ENCODE measurements at regions not wholly inside any gene's neighbourhood (a gene's known extent, or its start where the extent isn't known, plus 50 kb on each side); places are given as distances from the start of the nearest gene placed in this dataset.

GRCh38 chr17:68812876-68813584 lies 142.2 kb downstream of the ABCA8 start:
- TF ChIP-seq, protein P1, sequence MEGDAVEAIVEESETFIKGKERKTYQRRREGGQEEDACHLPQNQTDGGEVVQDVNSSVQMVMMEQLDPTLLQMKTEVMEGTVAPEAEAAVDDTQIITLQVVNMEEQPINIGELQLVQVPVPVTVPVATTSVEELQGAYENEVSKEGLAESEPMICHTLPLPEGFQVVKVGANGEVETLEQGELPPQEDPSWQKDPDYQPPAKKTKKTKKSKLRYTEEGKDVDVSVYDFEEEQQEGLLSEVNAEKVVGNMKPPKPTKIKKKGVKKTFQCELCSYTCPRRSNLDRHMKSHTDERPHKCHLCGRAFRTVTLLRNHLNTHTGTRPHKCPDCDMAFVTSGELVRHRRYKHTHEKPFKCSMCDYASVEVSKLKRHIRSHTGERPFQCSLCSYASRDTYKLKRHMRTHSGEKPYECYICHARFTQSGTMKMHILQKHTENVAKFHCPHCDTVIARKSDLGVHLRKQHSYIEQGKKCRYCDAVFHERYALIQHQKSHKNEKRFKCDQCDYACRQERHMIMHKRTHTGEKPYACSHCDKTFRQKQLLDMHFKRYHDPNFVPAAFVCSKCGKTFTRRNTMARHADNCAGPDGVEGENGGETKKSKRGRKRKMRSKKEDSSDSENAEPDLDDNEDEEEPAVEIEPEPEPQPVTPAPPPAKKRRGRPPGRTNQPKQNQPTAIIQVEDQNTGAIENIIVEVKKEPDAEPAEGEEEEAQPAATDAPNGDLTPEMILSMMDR (conservative IDR thresholded peaks at IDR 0.05): no peak
- no peak for TF ChIP-seq ZFX (IDR thresholded peaks at IDR 0.05)
- no peak overlapping the region for H3K27ac ChIP-seq

DNA sequence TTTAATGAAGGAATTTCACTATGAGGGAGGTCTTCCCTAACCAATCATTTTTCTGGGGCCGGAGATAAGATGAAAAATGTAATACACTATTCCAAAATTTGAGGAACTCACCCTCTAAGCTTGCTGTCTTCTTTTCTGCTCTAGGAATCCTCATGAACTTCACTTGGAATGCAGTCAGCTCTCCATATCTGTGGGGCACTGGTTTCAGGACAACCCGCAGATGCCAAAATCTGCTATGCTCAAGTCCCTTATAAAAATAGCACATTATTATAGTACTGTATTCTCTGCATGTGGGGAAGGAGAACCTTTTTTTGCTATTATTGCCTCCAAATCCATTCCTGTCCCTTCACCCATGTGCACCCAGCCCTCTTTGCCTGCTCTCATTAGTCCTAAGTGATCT lies 146.0 kb downstream of the ABCA8 start:
- no peak overlapping the region for H3K27ac ChIP-seq
- TF ChIP-seq, protein P1 (conservative IDR thresholded peaks at IDR 0.05): no peak
- TF ChIP-seq ZFX (IDR thresholded peaks at IDR 0.05): no peak

GRCh38 chr17:68807998-68808772 lies 147.0 kb downstream of the ABCA8 start:
- no peak for TF ChIP-seq ZFX (IDR thresholded peaks at IDR 0.05)
- TF ChIP-seq, protein P1 (conservative IDR thresholded peaks at IDR 0.05): no peak
- H3K27ac ChIP-seq: no peak overlapping the region

DNA sequence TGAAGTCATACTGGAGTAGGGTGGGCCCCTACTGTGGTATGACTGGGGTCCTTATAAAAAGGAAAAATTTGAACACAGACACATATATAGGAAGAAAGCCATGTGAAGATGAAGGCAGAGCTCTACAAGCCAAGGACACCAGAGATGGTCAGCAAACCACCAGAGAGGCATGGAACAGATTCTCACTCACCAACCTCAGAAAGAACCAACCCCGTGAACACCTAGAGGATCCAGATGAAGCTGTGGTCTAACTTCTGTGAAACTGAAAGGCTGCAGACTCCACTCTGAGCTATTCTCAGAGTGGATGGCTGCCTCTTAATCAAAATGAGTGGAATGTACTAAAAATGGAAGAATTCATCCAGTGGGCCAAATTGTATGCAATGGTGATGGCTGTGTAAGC lies 149.6 kb downstream of the ABCA8 start:
- TF ChIP-seq, protein P1 (conservative IDR thresholded peaks at IDR 0.05): no peak
- no peak for TF ChIP-seq ZFX (IDR thresholded peaks at IDR 0.05)
- H3K27ac ChIP-seq: no peak overlapping the region

DNA sequence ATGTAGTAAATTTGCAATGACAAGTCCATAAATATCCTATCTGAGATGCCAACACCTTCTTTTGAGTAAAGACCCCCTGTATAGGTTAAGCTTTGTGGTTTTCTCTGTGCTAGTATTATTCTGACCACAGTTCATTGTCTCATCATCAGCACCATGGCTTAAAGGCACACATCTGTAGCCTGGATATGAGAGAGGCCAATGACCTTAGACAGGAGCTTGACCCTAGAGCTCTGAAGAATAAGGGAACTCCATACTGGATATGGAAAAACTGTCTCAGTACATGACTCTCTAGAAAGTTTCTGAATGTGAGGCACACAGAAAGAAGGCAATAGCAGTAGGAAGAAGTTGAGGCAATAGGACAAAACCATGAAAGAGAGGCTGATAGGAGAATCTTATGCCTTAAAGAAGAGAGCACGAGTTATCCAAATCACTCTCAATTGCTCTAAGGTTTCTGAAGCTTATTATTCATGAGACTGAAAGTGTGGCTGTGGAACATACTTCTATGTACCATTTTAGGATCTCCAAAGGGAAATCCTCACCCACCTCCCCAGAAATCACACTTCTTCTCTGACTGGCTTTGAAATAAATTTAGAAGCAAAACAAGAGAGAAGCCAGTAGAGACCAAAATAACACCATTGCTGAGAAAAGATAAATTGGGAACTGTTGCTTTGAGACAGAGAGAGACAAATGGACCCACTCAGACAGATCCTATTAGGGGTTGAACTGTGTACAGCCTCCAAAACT lies 150.2 kb downstream of the ABCA8 start:
- no peak overlapping the region for H3K27ac ChIP-seq
- TF ChIP-seq, protein P1 (conservative IDR thresholded peaks at IDR 0.05): no peak
- no peak for TF ChIP-seq ZFX (IDR thresholded peaks at IDR 0.05)

- H3K27ac ChIP-seq: no peak overlapping the region
- TF ChIP-seq ZFX (IDR thresholded peaks at IDR 0.05): no peak
- TF ChIP-seq, protein P1 (conservative IDR thresholded peaks at IDR 0.05): no peak
Measured at GRCh38 chr17:68803164-68803929, 151.8 kb downstream of the ABCA8 start.
